GM21390 (cell line): ENCODE measurements at regions not wholly inside any gene's neighbourhood (a gene's known extent, or its start where the extent isn't known, plus 50 kb on each side); places are given as distances from the start of the nearest gene placed in this dataset.
"Not testable (repeated sequence)": the region's sequence is repeated elsewhere in the genome, so short reads cannot be mapped to it uniquely, and the experiment has no call there.

Experiments used
- ATAC-seq: cut with Tn5 transposase; IDR thresholded peaks from one replicate; pipeline ENCODE4 v1.9.1; 2021; ENCODE audit not compliant: unreplicated experiment

GRCh38 chr5:104891596-104891995, 1329.0 kb upstream of the NUDT12 start:
- no peak for ATAC-seq

- ATAC-seq = no peak
Measured at GRCh38 chr5:104890767-104891166, 1328.2 kb upstream of the NUDT12 start.

- no peak for ATAC-seq
Measured at GRCh38 chr5:104859437-104859836, 1296.8 kb upstream of the NUDT12 start.

GRCh38 chr5:104852099-104852498, 1289.5 kb upstream of the NUDT12 start:
- not testable (repeated sequence) for ATAC-seq

GRCh38 chr5:104845541-104845940, 1283.0 kb upstream of the NUDT12 start:
- no peak for ATAC-seq

- ATAC-seq = no peak
Measured at GRCh38 chr5:104843822-104844221, 1281.2 kb upstream of the NUDT12 start.

- no peak for ATAC-seq
Measured at GRCh38 chr5:104840284-104840683, 1277.7 kb upstream of the NUDT12 start.

GRCh38 chr5:104831515-104831914, 1268.9 kb upstream of the NUDT12 start:
- ATAC-seq = not testable (repeated sequence)

GRCh38 chr5:104821606-104822005, 1259.0 kb upstream of the NUDT12 start:
- no peak for ATAC-seq

GRCh38 chr5:104817127-104817526, 1254.5 kb upstream of the NUDT12 start:
- no peak for ATAC-seq

GRCh38 chr5:104815212-104815611, 1252.6 kb upstream of the NUDT12 start:
- ATAC-seq = no peak

GRCh38 chr5:104800440-104801048, 1238.0 kb upstream of the NUDT12 start:
- no peak for ATAC-seq

GRCh38 chr5:104793755-104794080, 1231.1 kb upstream of the NUDT12 start:
- ATAC-seq = no peak

GRCh38 chr5:104793031-104793754, 1230.6 kb upstream of the NUDT12 start:
- ATAC-seq = no peak

GRCh38 chr5:104789366-104789765, 1226.8 kb upstream of the NUDT12 start:
- no peak for ATAC-seq

GRCh38 chr5:104785097-104785496, 1222.5 kb upstream of the NUDT12 start:
- ATAC-seq = no peak

- no peak for ATAC-seq
Measured at GRCh38 chr5:104774372-104774771, 1211.8 kb upstream of the NUDT12 start.

- ATAC-seq = no peak
Measured at GRCh38 chr5:104764197-104764596, 1201.6 kb upstream of the NUDT12 start.

- ATAC-seq = no peak
Measured at GRCh38 chr5:104763216-104763615, 1200.6 kb upstream of the NUDT12 start.

GRCh38 chr5:104757915-104758314, 1195.3 kb upstream of the NUDT12 start:
- ATAC-seq = no peak

- no peak for ATAC-seq
Measured at GRCh38 chr5:104755806-104756205, 1193.2 kb upstream of the NUDT12 start.

- ATAC-seq = no peak
Measured at GRCh38 chr5:104754311-104754995, 1191.9 kb upstream of the NUDT12 start.
